Activated CD4-positive, alpha-beta memory T cell treated with anti-CD3 and anti-CD28 coated beads for 36 hours (primary cell): ENCODE measurements at regions not wholly inside any gene's neighbourhood (a gene's known extent, or its start where the extent isn't known, plus 50 kb on each side); places are given as distances from the start of the nearest gene placed in this dataset.

ENCODE experiments used
- CTCF ChIA-PET: fragments of 350-600 bp; sonication (Branson Sonifier 250); formaldehyde crosslinking; loops from one replicate; lab custom pipeline; 2021; ENCODE audit warnings: antibody characterized with exemption, inconsistent platforms; lab: Charles Lee
- POLR2A ChIA-PET: fragments of 350-600 bp; sonication (Branson Sonifier 250); formaldehyde crosslinking; loops from one replicate; lab custom pipeline; 2021; ENCODE audit warnings: antibody characterized with exemption; lab: Charles Lee
- DNase-seq: peaks from one replicate; pipeline ENCODE4 v3.0.0-alpha.2; 2020
- H3K27ac Mint-ChIP-seq: one replicate; pipeline ENCODE4 v1.8.0; 2021; ENCODE audit warnings: mixed read lengths
- H3K27me3 Mint-ChIP-seq: one replicate; pipeline ENCODE4 v1.8.0; 2021; ENCODE audit warnings: mixed read lengths
- H3K36me3 Mint-ChIP-seq: one replicate; pipeline ENCODE4 v1.8.0; 2021; ENCODE audit warnings: mixed read lengths
- H3K4me1 Mint-ChIP-seq: one replicate; pipeline ENCODE4 v1.8.0; 2021; ENCODE audit warnings: low read depth, mixed read lengths
- H3K4me3 Mint-ChIP-seq: one replicate; pipeline ENCODE4 v1.8.0; 2021; ENCODE audit warnings: mild to moderate bottlenecking, mixed read lengths
- H3K9me3 Mint-ChIP-seq: one replicate; pipeline ENCODE4 v1.8.0; 2021; ENCODE audit warnings: mixed read lengths
- intact Hi-C: fragments of 100-400 bp; cut with micrococcal nuclease; formaldehyde crosslinking; loops from one replicate; pipeline ENCODE4 v1.15.1; 2023

DNA sequence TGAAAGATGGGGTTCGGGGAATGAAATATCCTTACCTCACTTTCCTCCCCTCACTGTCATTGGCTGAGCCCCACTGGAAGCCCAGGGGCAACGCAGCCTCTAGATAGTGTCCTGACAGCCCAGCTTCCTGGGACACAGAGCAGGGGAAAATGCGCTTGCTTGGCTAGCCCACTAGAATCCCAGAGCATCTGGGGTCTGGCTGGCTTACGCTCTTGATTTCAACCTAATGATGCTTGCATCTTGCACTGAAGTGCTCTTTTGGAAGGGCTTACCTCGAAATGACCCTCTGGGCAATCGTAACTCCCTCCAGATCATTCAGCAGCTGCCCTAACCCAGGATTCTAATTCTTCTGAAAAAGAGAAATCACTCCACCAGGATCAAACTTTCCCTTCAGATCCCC is 147.6 kb downstream of the SOX9 start:
- Mint-ChIP-seq H3K4me3 (no peak overlapping the region), H3K36me3 (no peaks in the 10 kb centered on the region), H3K9me3 (no peaks in the 10 kb centered on the region), H3K27me3 (peaks cover 6% of the 10 kb centered on the region), H3K4me1 (no peaks in the 10 kb centered on the region), H3K27ac (no peak overlapping the region)
- POLR2A ChIA-PET: no interaction called here
- intact Hi-C loops: no loop called here
- CTCF ChIA-PET: no interaction called here
- no peak for DNase-seq

- Mint-ChIP-seq H3K4me1 (no peaks in the 10 kb centered on the region), H3K27ac (no peak overlapping the region), H3K27me3 (peaks cover 4% of the 10 kb centered on the region), H3K36me3 (no peaks in the 10 kb centered on the region), H3K4me3 (no peak overlapping the region), H3K9me3 (no peaks in the 10 kb centered on the region)
- CTCF ChIA-PET: no interaction called here
- POLR2A ChIA-PET: no interaction called here
- intact Hi-C loops: no loop called here
- DNase-seq: no peak
Measured at GRCh38 chr17:72270273-72270924, 149.6 kb downstream of the SOX9 start.

GRCh38 chr17:72271603-72272002 is 150.8 kb downstream of the SOX9 start:
- POLR2A ChIA-PET: no interaction called here
- Mint-ChIP-seq H3K27ac (no peak overlapping the region), H3K9me3 (peaks cover 4% of the 10 kb centered on the region), H3K36me3 (no peaks in the 10 kb centered on the region), H3K4me1 (no peaks in the 10 kb centered on the region), H3K27me3 (peaks cover 2% of the 10 kb centered on the region), H3K4me3 (no peak overlapping the region)
- no peak for DNase-seq
- intact Hi-C loops: no loop called here
- CTCF ChIA-PET: interaction anchor here (1.0 kb wide), 1 partner anchor 285 kb away, joined by 3 read pairs; no protein-coding TSS in a partner anchor

- ChIA-PET CTCF (no interaction called here), POLR2A (no interaction called here)
- no peaks in the 10 kb centered on the region for H3K27me3 Mint-ChIP-seq
- H3K4me1 Mint-ChIP-seq: no peaks in the 10 kb centered on the region
- intact Hi-C loops: no loop called here
- no peak for DNase-seq
- no peak overlapping the region for H3K4me3 Mint-ChIP-seq
- no peak overlapping the region for H3K27ac Mint-ChIP-seq
- H3K36me3 Mint-ChIP-seq: no peaks in the 10 kb centered on the region
- peaks cover 4% of the 10 kb centered on the region for H3K9me3 Mint-ChIP-seq
Measured at GRCh38 chr17:72273289-72274056, 152.7 kb downstream of the SOX9 start.

DNA sequence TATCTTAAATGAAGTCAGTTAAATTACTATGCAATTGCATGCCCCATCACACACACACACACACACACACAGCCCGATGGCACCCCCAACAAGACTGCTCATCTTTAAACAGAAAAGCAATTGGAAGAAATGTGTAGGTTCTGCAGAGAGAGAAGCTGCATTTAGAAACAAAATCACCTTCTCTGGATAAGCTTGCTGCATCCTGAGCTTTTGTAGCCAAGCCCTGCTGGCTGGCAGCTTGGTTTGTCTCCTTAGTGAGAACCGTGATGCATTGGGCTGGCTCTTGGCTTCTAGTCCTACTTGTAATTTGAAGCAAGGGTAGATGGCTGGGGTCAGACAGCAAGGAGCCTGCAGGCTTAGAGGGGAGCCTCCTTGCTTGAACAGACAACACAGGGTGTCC is 153.8 kb downstream of the SOX9 start:
- intact Hi-C loops: no loop called here
- POLR2A ChIA-PET: no interaction called here
- no peak for DNase-seq

GRCh38 chr17:72280881-72281280 is 160.1 kb downstream of the SOX9 start:
- Mint-ChIP-seq H3K4me1 (no peaks in the 10 kb centered on the region), H3K27me3 (no peaks in the 10 kb centered on the region), H3K9me3 (peaks cover 4% of the 10 kb centered on the region), H3K36me3 (no peaks in the 10 kb centered on the region), H3K4me3 (no peak overlapping the region), H3K27ac (no peak overlapping the region)
- DNase-seq: no peak
- ChIA-PET CTCF (no interaction called here), POLR2A (no interaction called here)
- intact Hi-C loops: no loop called here

More for the DNA sequence above, 153.8 kb downstream of the SOX9 start:
- peaks cover 4% of the 10 kb centered on the region for H3K9me3 Mint-ChIP-seq
- H3K27me3 Mint-ChIP-seq: no peaks in the 10 kb centered on the region
- no peaks in the 10 kb centered on the region for H3K36me3 Mint-ChIP-seq
- H3K4me1 Mint-ChIP-seq: no peaks in the 10 kb centered on the region
- CTCF ChIA-PET: no interaction called here
- no peak overlapping the region for H3K4me3 Mint-ChIP-seq
- no peak overlapping the region for H3K27ac Mint-ChIP-seq

DNA sequence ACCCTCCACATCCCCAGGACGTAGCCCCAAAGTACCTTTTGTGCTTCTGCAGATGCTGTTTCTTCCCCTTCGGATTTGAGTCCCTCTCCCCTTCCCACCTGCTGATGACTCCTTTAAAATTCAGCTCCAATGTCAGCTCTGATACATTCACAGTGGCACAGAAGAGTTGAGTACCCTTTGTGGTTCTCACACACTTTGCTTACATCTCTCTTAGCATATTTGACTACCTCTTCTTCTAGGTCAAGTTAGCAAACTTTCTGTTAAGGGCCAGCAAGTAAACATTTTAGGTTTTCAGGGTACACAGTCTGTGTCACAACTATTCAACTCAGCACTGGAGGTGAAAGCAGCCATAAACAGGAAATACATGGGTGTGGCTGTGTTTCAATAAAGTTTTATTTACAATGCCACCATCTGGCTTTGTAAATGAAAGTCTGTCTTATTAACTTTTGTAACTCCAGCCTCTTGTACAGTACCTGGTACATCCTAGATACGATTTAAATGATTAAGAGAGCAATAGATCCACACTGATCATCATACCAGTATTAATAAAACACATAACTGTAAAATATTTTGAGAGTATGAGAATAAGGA is 161.7 kb downstream of the SOX9 start:
- ChIA-PET POLR2A (no interaction called here), CTCF (no interaction called here)
- no peak for DNase-seq
- Mint-ChIP-seq H3K9me3 (no peaks in the 10 kb centered on the region), H3K27ac (no peak overlapping the region), H3K4me1 (no peaks in the 10 kb centered on the region), H3K27me3 (no peaks in the 10 kb centered on the region), H3K4me3 (no peak overlapping the region), H3K36me3 (no peaks in the 10 kb centered on the region)
- intact Hi-C loops: no loop called here

GRCh38 chr17:72284806-72285205 is 164.0 kb downstream of the SOX9 start:
- Mint-ChIP-seq H3K4me3 (no peak overlapping the region), H3K36me3 (no peaks in the 10 kb centered on the region), H3K27ac (no peak overlapping the region), H3K9me3 (no peaks in the 10 kb centered on the region), H3K27me3 (no peaks in the 10 kb centered on the region), H3K4me1 (no peaks in the 10 kb centered on the region)
- ChIA-PET POLR2A (no interaction called here), CTCF (no interaction called here)
- no peak for DNase-seq
- intact Hi-C loops: no loop called here

GRCh38 chr17:72287586-72287985 is 166.8 kb downstream of the SOX9 start:
- Mint-ChIP-seq H3K27me3 (no peaks in the 10 kb centered on the region), H3K9me3 (no peaks in the 10 kb centered on the region), H3K4me1 (no peaks in the 10 kb centered on the region), H3K4me3 (no peak overlapping the region), H3K27ac (no peak overlapping the region), H3K36me3 (no peaks in the 10 kb centered on the region)
- ChIA-PET CTCF (no interaction called here), POLR2A (no interaction called here)
- intact Hi-C loops: no loop called here
- no peak for DNase-seq

DNA sequence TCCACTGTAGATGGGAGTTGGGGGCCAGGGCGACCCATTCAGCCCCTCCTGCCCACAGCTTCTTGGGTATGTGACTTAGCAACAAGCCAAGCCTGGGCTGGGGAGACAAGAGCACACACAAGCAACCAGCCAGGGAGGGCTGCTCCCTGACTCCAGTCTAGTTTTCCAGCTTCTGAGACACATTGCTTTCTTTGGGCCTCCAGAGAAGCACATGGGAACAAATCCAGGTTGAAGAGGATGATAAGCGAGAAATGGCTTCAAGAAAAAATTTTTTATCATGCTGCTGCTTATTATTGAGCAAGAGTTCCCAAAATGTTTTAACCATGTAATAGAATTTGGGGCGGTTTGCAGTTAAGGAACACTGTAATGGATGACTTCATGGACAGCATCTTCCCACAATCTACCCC is 173.7 kb downstream of the SOX9 start:
- H3K27ac Mint-ChIP-seq: no peak overlapping the region
- ChIA-PET POLR2A (no interaction called here), CTCF (no interaction called here)
- no peaks in the 10 kb centered on the region for H3K36me3 Mint-ChIP-seq
- no peak overlapping the region for H3K4me3 Mint-ChIP-seq
- no peaks in the 10 kb centered on the region for H3K4me1 Mint-ChIP-seq
- DNase-seq: no peak
- H3K9me3 Mint-ChIP-seq: no peaks in the 10 kb centered on the region
- no peaks in the 10 kb centered on the region for H3K27me3 Mint-ChIP-seq
- intact Hi-C loops: no loop called here

- ChIA-PET CTCF (no interaction called here), POLR2A (no interaction called here)
- no peak overlapping the region for H3K4me3 Mint-ChIP-seq
- no peaks in the 10 kb centered on the region for H3K27me3 Mint-ChIP-seq
- H3K9me3 Mint-ChIP-seq: no peaks in the 10 kb centered on the region
- no peak for DNase-seq
- no peak overlapping the region for H3K27ac Mint-ChIP-seq
- intact Hi-C loops: no loop called here
- no peaks in the 10 kb centered on the region for H3K4me1 Mint-ChIP-seq
- no peaks in the 10 kb centered on the region for H3K36me3 Mint-ChIP-seq
Measured at GRCh38 chr17:72295916-72296315, 175.1 kb downstream of the SOX9 start.

DNA sequence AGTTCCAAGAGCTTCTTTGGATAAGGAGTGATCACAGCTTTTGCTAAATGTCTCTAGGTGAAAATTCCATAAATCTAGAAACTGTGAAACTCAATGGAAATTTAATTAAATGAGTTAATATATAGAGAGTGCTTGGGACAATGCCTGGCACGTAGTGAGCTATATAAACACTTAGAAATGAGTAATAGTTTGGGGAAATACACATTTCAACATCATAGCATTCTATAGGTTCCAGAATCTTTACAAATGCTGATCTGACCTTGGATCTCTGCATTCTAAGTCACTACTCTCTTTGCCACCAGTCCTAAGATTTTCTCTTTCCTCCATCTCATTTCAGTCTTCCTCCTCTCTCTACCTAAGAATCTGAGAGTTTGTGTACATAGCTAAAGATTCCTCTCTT is 175.6 kb downstream of the SOX9 start:
- Mint-ChIP-seq H3K4me3 (no peak overlapping the region), H3K27me3 (no peaks in the 10 kb centered on the region), H3K36me3 (no peaks in the 10 kb centered on the region), H3K4me1 (no peaks in the 10 kb centered on the region), H3K9me3 (no peaks in the 10 kb centered on the region), H3K27ac (no peak overlapping the region)
- ChIA-PET CTCF (no interaction called here), POLR2A (no interaction called here)
- intact Hi-C loops: no loop called here
- DNase-seq: no peak
